NCI-H2227 (cell line): ENCODE measurements at regions not wholly inside any gene's neighbourhood (a gene's known extent, or its start where the extent isn't known, plus 50 kb on each side); places are given as distances from the start of the nearest gene placed in this dataset.

ENCODE experiments used
- DNase-seq: peaks from one replicate; lab custom pipeline; 2025; ENCODE audit not compliant: unreplicated experiment; lab: John Stamatoyannopoulos, UW

- DNase-seq: no peak
Observed at GRCh38 chr17:71301063-71301462, 819.8 kb upstream of the SOX9 start.

DNA sequence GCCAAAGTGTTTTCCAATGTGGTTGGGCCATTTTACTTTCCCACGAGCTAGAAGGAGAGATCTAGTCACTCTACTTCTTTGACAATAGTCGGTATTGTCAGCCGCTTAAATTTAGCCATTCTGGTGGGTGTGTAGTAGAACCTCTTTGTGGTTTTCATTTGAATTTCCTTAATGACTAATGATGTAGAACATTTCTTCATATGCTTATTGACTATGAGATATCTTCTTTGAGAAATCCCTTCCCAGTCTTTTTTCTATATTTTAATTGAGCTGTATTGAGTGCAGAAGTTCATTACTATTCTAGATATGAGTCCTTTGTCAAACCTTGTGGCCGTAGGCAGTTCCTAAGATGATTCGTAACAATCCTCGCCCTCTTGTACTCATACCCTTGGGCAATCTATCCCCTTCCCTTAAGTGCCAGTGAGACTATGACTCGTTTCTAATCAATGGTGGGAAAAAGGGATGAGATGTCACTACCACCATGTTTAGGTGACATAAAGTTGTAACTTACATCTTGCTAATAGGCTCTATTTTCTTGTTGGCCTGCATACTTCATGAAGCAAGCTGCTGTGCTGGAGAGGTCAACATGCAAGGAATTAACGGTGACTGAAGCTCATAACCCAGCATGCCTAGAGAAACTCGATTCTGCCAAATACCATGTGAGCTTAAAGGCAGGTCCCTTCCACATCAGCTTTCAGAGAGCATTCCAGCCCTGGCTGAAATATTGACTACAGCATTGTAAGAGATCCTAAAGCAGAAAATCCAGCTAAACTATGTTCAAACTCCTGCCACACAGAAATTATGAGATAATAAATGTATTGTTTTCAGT is 817.9 kb upstream of the SOX9 start:
- no peak for DNase-seq

GRCh38 chr17:71304498-71305158 is 816.2 kb upstream of the SOX9 start:
- DNase-seq: no peak

- DNase-seq: no peak
Observed at GRCh38 chr17:71313866-71314265, 807.0 kb upstream of the SOX9 start.

GRCh38 chr17:71315568-71315967 is 805.3 kb upstream of the SOX9 start:
- no peak for DNase-seq

- DNase-seq: no peak
Observed at GRCh38 chr17:71316176-71316897, 804.5 kb upstream of the SOX9 start.

- DNase-seq: no peak
Observed at GRCh38 chr17:71320009-71320796, 800.6 kb upstream of the SOX9 start.

GRCh38 chr17:71325117-71325516 is 795.7 kb upstream of the SOX9 start:
- no peak for DNase-seq

DNA sequence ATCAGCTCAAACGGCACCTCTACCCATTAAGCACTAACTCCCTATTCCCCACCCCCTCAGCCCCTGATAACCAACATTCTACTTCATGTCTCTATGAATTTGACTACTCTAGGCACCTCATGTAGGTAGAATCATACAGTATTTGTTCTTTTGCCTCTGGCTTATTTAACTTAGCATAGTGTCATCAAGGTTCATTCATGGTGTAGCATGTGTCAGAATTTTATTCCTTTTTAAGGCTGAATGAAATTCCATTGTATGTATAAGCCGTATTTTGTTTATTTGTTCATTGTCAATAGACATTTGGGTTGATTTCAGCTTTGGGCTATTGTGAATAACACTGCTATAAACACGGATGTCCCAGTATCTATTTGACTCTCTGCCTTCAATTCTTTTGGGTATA is 794.9 kb upstream of the SOX9 start:
- no peak for DNase-seq

GRCh38 chr17:71327376-71328059 is 793.3 kb upstream of the SOX9 start:
- no peak for DNase-seq

- no peak for DNase-seq
Observed at GRCh38 chr17:71329310-71330098, 791.3 kb upstream of the SOX9 start.

GRCh38 chr17:71330099-71330375 is 790.8 kb upstream of the SOX9 start:
- DNase-seq: no peak

GRCh38 chr17:71331754-71332325 is 789.0 kb upstream of the SOX9 start:
- no peak for DNase-seq

GRCh38 chr17:71334048-71334751 is 786.6 kb upstream of the SOX9 start:
- DNase-seq: no peak

GRCh38 chr17:71335212-71335611 is 785.6 kb upstream of the SOX9 start:
- no peak for DNase-seq

DNA sequence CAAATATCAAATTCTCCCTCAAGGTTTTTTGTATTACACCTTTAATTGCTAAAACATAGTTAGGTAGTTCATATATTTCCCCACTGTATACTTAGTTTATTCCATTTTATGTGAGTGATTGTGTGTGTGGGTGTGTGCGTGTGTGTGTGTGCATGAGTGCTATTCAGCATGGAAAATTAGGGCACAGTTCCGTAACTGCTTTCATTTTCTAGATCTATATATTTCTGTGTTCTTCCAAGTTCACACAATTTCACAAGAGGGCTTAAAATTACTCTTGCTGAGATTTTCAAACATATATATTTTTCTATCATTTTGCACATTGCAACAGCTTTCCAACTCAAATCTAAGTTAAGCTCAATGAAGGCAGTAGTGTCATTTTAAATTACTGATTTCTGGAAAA is 782.9 kb upstream of the SOX9 start:
- DNase-seq: no peak

DNA sequence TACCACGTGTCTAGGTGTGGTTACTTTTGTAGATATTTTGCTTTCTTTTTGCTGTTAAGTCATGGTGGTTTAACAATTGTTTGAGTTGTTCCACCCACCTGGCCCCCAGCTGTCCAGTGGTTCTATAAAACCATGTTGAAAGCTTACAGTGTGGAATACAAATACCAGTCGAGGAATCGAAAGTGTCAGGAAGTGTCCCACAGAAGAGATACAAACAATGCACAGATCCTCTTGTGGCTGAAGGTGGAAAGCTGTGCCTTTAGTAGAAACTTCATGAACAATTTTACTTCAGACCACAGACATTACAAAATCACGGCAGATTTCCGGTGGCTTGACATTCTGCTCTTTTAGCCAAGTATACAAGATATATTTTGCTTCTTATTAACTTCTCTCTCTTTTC is 782.4 kb upstream of the SOX9 start:
- DNase-seq: no peak

- no peak for DNase-seq
Observed at GRCh38 chr17:71339206-71339605, 781.6 kb upstream of the SOX9 start.

GRCh38 chr17:71342737-71343136 is 778.1 kb upstream of the SOX9 start:
- no peak for DNase-seq
